Body of pancreas (tissue), 4 donors: ENCODE measurements at regions not wholly inside any gene's neighbourhood (a gene's known extent, or its start where the extent isn't known, plus 50 kb on each side); places are given as distances from the start of the nearest gene placed in this dataset.

Source experiments
- ATAC-seq: fragments of 150-250 bp; one replicate; pipeline ENCODE4 v1.9.1; 2016
- DNase-seq, 4 donors: peaks; one replicate each; pipeline ENCODE4 v3.0.0-alpha.2; 2019
- H3K27ac ChIP-seq, 4 donors: fragments of 200-600 bp; sonication (generic); 1 replicate in 3 of 4; 2 replicates in 1 of 4; pipeline versions ENCODE4 v1.5.1 to v1.6.1; 2016 to 2019; ENCODE audit warnings: mild to moderate bottlenecking in 1 of 4, mixed read lengths in 1 of 4, moderate library complexity in 1 of 4
- H3K27me3 ChIP-seq, 2 donors: fragments of 200-600 bp; sonication (generic); one replicate each; pipeline ENCODE4 v1.6.0; 2016; ENCODE audit warnings: mild to moderate bottlenecking in 1 of 2
- H3K36me3 ChIP-seq, 2 donors: fragments of 200-600 bp; sonication (generic); replicated peaks in 1 of 2; 2 replicates each; pipeline ENCODE4 v1.5.1; 2016; ENCODE audit warnings: low read depth in 2 of 2; ENCODE audit not compliant: insufficient read depth in 1 of 2
- H3K4me1 ChIP-seq: fragments of 200-600 bp; sonication (generic); one replicate; pipeline ENCODE4 v1.6.0; 2016
- H3K4me3 ChIP-seq, 2 donors: fragments of 200-600 bp; sonication (generic); 1 replicate in 1 of 2; 2 replicates in 1 of 2; pipeline ENCODE4 v1.5.1; 2016 to 2019
- H3K9me3 ChIP-seq, 3 donors: fragments of 200-600 bp; sonication (generic); 1 replicate in 2 of 3; 2 replicates in 1 of 3; pipeline ENCODE4 v1.5.1; 2016
- CTCF ChIP-seq, 7 experiments: fragments of 450-650 bp in 4 of 7; fragments of 200-600 bp in 3 of 7; sonication (generic) in 3 of 7; IDR thresholded peaks; one replicate each; pipeline ENCODE4 v1.5.1; 2016 to 2019; ENCODE audit warnings: antibody characterized with exemption in 7 of 7
- POLR2A ChIP-seq, 3 donors: fragments of 450-650 bp; IDR thresholded peaks; one replicate each; pipeline ENCODE4 v1.6.1; 2016; ENCODE audit warnings: antibody characterized with exemption in 3 of 3, mild to moderate bottlenecking in 2 of 3
- WGBS, 2 donors: methylation state at CpG; one replicate each; pipeline ENCODE4 v1.1.5; 2017; 5-methylcytosine and 5-hydroxymethylcytosine counted together
- intact Hi-C: fragments of 100-400 bp; cut with DNase I; formaldehyde crosslinking; loops from one replicate; pipeline ENCODE4 v1.15.1; 2023

DNA sequence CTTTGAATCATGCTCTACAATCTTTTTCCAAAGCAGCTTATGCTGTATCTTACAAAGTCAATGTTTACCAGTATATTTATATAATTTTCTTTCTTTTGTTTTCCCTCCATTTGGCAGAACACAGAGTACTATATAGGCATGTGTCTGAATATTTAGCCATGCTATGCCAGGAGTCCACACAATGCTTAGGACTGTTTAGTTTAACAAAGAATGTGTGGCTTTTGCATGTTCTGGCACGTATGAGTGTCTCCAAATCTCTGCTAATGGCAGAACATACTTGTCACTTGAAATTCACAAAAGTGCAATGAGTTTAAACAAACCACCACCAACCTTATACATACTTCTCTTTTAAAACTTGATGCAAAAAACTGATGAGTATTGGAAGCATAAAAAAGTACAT is 268.0 kb downstream of the NR4A2 start:
- WGBS, 2 donors, result 27 to 44% methylated on average over 1 of the region's 1 CpG
- Histone ChIP-seq H3K27ac (no peak overlapping the region), H3K27me3 (no peaks in the 10 kb centered on the region), H3K4me3 (no peak overlapping the region), H3K36me3 (no peaks in the 10 kb centered on the region), H3K4me1 (no peaks in the 10 kb centered on the region), H3K9me3 (no peaks in the 10 kb centered on the region)
- TF ChIP-seq POLR2A (IDR thresholded peaks at IDR 0.05) (no peak), CTCF (IDR thresholded peaks at IDR 0.05) (no peak)
- intact Hi-C loops, result no loop called here
- ATAC-seq, result no peak
- no peak for DNase-seq

- no peaks in the 10 kb centered on the region for H3K36me3 ChIP-seq
- intact Hi-C loops, result no loop called here
- DNase-seq (no peak), ATAC-seq (no peak)
- no peak overlapping the region for H3K27ac ChIP-seq
- H3K4me3 ChIP-seq, result no peak overlapping the region
- WGBS, 2 donors, result 92 to 94% methylated on average over 1 of the region's 1 CpG
- no peaks in the 10 kb centered on the region for H3K27me3 ChIP-seq
- no peaks in the 10 kb centered on the region for H3K4me1 ChIP-seq
- TF ChIP-seq POLR2A (IDR thresholded peaks at IDR 0.05) (no peak), CTCF (IDR thresholded peaks at IDR 0.05) (no peak)
- no peaks in the 10 kb centered on the region for H3K9me3 ChIP-seq
Measured at GRCh38 chr2:156057647-156058046, 274.9 kb downstream of the NR4A2 start.

- Histone ChIP-seq H3K9me3 (no peaks in the 10 kb centered on the region), H3K4me1 (no peaks in the 10 kb centered on the region), H3K27ac (no peak overlapping the region), H3K36me3 (no peaks in the 10 kb centered on the region), H3K4me3 (no peak overlapping the region), H3K27me3 (no peaks in the 10 kb centered on the region)
- ATAC-seq, result no peak
- no peak for DNase-seq
- WGBS, 2 donors, result 64 to 71% methylated on average over 2 of the region's 2 CpGs
- intact Hi-C loops, result no loop called here
- TF ChIP-seq POLR2A (IDR thresholded peaks at IDR 0.05), result no peak
- TF ChIP-seq CTCF (IDR thresholded peaks at IDR 0.05), result no peak
Measured at GRCh38 chr2:156054983-156055382, 277.5 kb downstream of the NR4A2 start.

DNA sequence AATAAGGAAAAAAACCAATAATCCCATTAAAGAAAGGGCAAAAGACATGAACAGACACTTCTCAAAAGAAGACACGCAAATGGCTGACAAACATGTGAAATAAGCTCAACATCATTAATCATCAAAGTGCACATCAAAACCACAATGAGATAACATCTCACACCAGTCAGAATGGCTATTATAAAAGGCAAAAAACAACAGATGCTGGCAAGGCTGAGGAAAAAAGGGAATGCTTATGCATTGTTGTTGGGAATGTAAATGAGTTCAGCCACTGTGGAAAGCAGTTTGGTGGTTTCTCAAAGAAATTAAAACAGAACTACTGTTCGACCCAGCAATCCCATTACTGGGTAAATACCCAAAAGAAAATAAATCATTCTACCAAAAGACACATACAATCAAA is 285.6 kb downstream of the NR4A2 start:
- no peak for TF ChIP-seq POLR2A (IDR thresholded peaks at IDR 0.05)
- TF ChIP-seq CTCF (IDR thresholded peaks at IDR 0.05), result no peak
- WGBS, 2 donors, result 54 to 63% methylated on average over 2 of the region's 2 CpGs
- Histone ChIP-seq H3K4me3 (no peak overlapping the region), H3K27me3 (no peaks in the 10 kb centered on the region), H3K27ac (no peak overlapping the region), H3K36me3 (no peaks in the 10 kb centered on the region), H3K9me3 (no peaks in the 10 kb centered on the region), H3K4me1 (no peaks in the 10 kb centered on the region)
- DNase-seq, result no peak
- ATAC-seq, result no peak
- intact Hi-C loops, result no loop called here

GRCh38 chr2:156042895-156043294 is 289.6 kb downstream of the NR4A2 start:
- no peak for TF ChIP-seq POLR2A (IDR thresholded peaks at IDR 0.05)
- TF ChIP-seq CTCF (IDR thresholded peaks at IDR 0.05), result no peak
- Histone ChIP-seq H3K9me3 (no peaks in the 10 kb centered on the region), H3K27me3 (no peaks in the 10 kb centered on the region), H3K4me3 (no peak overlapping the region), H3K36me3 (no peaks in the 10 kb centered on the region), H3K27ac (no peak overlapping the region), H3K4me1 (no peaks in the 10 kb centered on the region)
- ATAC-seq (no peak), DNase-seq (no peak)
- intact Hi-C loops, result no loop called here
